OCI-LY7 (cell line): ENCODE measurements at regions not wholly inside any gene's neighbourhood (a gene's known extent, or its start where the extent isn't known, plus 50 kb on each side); places are given as distances from the start of the nearest gene placed in this dataset.

Experiments
- BruUV-seq: library from RNA; stranded (reverse); fragments of 400-500 nt; replicated peaks from 2 replicates; lab custom pipeline; 2021; lab: Mats Ljungman, UMichigan
- CTCF ChIA-PET: fragments of 300-600 bp; sonication (Branson Sonifier 250); formaldehyde crosslinking; loops from one replicate; lab custom pipeline; 2022; ENCODE audit warnings: antibody characterized with exemption; ENCODE audit not compliant: unreplicated experiment; lab: Charles Lee
- POLR2A ChIA-PET: fragments of 300-600 bp; sonication (Branson Sonifier 250); formaldehyde crosslinking; loops from one replicate; lab custom pipeline; 2022; ENCODE audit warnings: antibody characterized with exemption; lab: Charles Lee
- DNase-seq: peaks from one replicate; pipeline ENCODE4 v3.0.0-alpha.2; 2015; ENCODE audit warnings: low spot score
- H2AFZ ChIP-seq: fragments of 200-600 bp; sonication (generic), shearing (Covaris generic); 2 replicates; pipeline ENCODE4 v1.6.1; 2014; ENCODE audit warnings: mild to moderate bottlenecking, antibody characterized with exemption, low read length, moderate library complexity
- H3K27ac ChIP-seq: fragments of 200-600 bp; sonication (generic); 2 replicates; pipeline ENCODE4 v1.5.1; 2014; ENCODE audit warnings: mixed run types, low read depth, mild to moderate bottlenecking, moderate library complexity, low read length, inconsistent platforms; ENCODE audit not compliant: poor library complexity, severe bottlenecking
- H3K36me3 ChIP-seq: fragments of 200-600 bp; sonication (generic); 2 replicates; pipeline ENCODE4 v1.6.1; 2014; ENCODE audit warnings: mild to moderate bottlenecking, antibody characterized with exemption, low read length, moderate library complexity, mixed read lengths; ENCODE audit not compliant: insufficient read depth
- H3K4me1 ChIP-seq: fragments of 200-600 bp; sonication (generic); 2 replicates; pipeline ENCODE4 v1.5.1; 2014; ENCODE audit warnings: mild to moderate bottlenecking, low read length; ENCODE audit not compliant: insufficient read depth, poor library complexity, severe bottlenecking
- H3K4me2 ChIP-seq: fragments of 200-600 bp; sonication (generic); 2 replicates; pipeline ENCODE4 v1.6.1; 2014; ENCODE audit warnings: mild to moderate bottlenecking, low read length
- H3K4me3 ChIP-seq: fragments of 200-600 bp; sonication (generic); 2 replicates; pipeline ENCODE4 v1.5.1; 2014; ENCODE audit warnings: mild to moderate bottlenecking, low read depth, low read length; ENCODE audit not compliant: poor library complexity, severe bottlenecking
- H3K79me2 ChIP-seq: fragments of 200-600 bp; sonication (generic); 2 replicates; pipeline ENCODE4 v1.6.1; 2016; ENCODE audit warnings: low read depth, mild to moderate bottlenecking, low read length, moderate library complexity, mixed read lengths; ENCODE audit not compliant: insufficient read depth
- H3K9me2 ChIP-seq: fragments of 200-600 bp; sonication (generic); 2 replicates; pipeline ENCODE4 v1.6.1; 2016; ENCODE audit warnings: mild to moderate bottlenecking, low read length, mixed read lengths; ENCODE audit not compliant: insufficient read depth
- H3K9me3 ChIP-seq: fragments of 200-600 bp; sonication (generic); 2 replicates; pipeline ENCODE4 v1.6.1; 2014; ENCODE audit warnings: mild to moderate bottlenecking, mixed run types, low read length, mixed read lengths
- H4K20me1 ChIP-seq: fragments of 200-600 bp; sonication (generic); 2 replicates; pipeline ENCODE4 v1.6.1; 2014; ENCODE audit warnings: mild to moderate bottlenecking, antibody characterized with exemption, low read length, moderate library complexity, mixed read lengths; ENCODE audit not compliant: insufficient read depth
- EZH2phosphoT487 ChIP-seq: fragments of 200-600 bp; sonication (generic); IDR thresholded peaks from 2 replicates; pipeline ENCODE4 v1.6.1; 2018; ENCODE audit warnings: low read depth, borderline replicate concordance, mild to moderate bottlenecking, mixed run types, antibody characterized with exemption, low read length, moderate library complexity, mixed read lengths
- intact Hi-C: fragments of 100-400 bp; cut with micrococcal nuclease; formaldehyde crosslinking; loops from one replicate; pipeline ENCODE4 v1.10.0; 2022; ENCODE audit not compliant: unreplicated experiment
- TF ChIP-seq, protein P1 (sequence below): fragments of 200-600 bp; sonication (generic); conservative IDR thresholded peaks from 2 replicates; pipeline ENCODE4 v1.5.1; 2014; ENCODE audit warnings: mild to moderate bottlenecking, antibody characterized with exemption, low read length, moderate library complexity, mixed read lengths

DNA sequence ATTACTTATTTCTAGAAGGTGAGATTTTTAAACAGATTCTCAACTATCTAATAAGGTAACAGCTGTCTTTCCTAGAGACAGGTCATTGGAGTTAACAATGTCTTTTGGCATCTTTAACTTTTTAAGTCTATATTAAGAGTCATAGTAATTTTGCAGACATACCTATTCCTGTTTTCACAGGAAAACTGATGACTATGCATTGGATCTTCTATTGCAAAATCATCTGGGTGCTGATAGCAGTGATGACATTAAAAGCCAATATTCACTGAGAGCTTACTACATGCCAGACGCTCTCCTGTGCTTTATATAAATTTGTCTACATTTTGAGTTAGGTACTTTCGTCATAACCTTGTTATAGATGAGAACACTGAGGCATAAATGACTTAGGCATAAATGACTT lies 462.4 kb upstream of the MARCKS start:
- Histone ChIP-seq H3K4me3 (no peak overlapping the region), H3K36me3 (no peaks in the 10 kb centered on the region), H3K9me2 (no peaks in the 10 kb centered on the region), H3K27ac (no peak overlapping the region), H4K20me1 (no peaks in the 10 kb centered on the region), H3K4me1 (no peaks in the 10 kb centered on the region), H3K4me2 (no peak overlapping the region), H2AFZ (no peak overlapping the region), H3K9me3 (no peaks in the 10 kb centered on the region), H3K79me2 (no peaks in the 10 kb centered on the region)
- ChIA-PET POLR2A (no interaction called here), CTCF (no interaction called here)
- DNase-seq, result no peak
- intact Hi-C loops, result no loop called here
- no peak for TF ChIP-seq EZH2phosphoT487
- TF ChIP-seq, protein P1, sequence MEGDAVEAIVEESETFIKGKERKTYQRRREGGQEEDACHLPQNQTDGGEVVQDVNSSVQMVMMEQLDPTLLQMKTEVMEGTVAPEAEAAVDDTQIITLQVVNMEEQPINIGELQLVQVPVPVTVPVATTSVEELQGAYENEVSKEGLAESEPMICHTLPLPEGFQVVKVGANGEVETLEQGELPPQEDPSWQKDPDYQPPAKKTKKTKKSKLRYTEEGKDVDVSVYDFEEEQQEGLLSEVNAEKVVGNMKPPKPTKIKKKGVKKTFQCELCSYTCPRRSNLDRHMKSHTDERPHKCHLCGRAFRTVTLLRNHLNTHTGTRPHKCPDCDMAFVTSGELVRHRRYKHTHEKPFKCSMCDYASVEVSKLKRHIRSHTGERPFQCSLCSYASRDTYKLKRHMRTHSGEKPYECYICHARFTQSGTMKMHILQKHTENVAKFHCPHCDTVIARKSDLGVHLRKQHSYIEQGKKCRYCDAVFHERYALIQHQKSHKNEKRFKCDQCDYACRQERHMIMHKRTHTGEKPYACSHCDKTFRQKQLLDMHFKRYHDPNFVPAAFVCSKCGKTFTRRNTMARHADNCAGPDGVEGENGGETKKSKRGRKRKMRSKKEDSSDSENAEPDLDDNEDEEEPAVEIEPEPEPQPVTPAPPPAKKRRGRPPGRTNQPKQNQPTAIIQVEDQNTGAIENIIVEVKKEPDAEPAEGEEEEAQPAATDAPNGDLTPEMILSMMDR, result no peak
- BruUV-seq, result no TSS peak

DNA sequence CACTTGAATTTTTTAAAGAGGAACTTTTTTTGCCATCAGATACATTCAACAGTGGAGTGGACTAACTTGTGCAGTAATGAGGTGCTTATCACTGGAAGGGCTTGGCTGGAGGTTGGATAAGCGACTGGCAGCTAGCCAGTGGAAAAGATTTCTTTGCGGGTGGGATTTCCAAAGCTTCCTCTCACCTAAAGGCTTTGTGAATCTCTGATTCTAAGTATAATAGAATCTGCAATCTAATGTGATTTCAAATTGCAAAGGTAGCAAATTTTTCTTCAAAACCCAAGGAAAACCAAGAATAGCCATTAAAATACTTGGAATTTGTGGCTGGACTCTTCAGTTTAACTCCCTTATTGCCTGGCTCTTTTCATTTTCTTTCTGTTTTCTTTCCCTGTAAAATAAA lies 460.4 kb upstream of the MARCKS start:
- Histone ChIP-seq H3K4me1 (no peaks in the 10 kb centered on the region), H3K9me3 (no peaks in the 10 kb centered on the region), H4K20me1 (no peaks in the 10 kb centered on the region), H2AFZ (no peak overlapping the region), H3K4me2 (no peak overlapping the region), H3K36me3 (no peaks in the 10 kb centered on the region), H3K9me2 (no peaks in the 10 kb centered on the region), H3K79me2 (no peaks in the 10 kb centered on the region), H3K27ac (no peak overlapping the region), H3K4me3 (no peak overlapping the region)
- TF ChIP-seq, protein P1, result no peak
- TF ChIP-seq EZH2phosphoT487, result no peak
- DNase-seq, result no peak
- CTCF ChIA-PET, result no interaction called here
- POLR2A ChIA-PET, result interaction anchor here (0.7 kb wide), 2 partner anchors 371 to 922 kb away, joined by 3 to 4 read pairs; no protein-coding TSS in a partner anchor
- no TSS peak for BruUV-seq
- intact Hi-C loops, result no loop called here

DNA sequence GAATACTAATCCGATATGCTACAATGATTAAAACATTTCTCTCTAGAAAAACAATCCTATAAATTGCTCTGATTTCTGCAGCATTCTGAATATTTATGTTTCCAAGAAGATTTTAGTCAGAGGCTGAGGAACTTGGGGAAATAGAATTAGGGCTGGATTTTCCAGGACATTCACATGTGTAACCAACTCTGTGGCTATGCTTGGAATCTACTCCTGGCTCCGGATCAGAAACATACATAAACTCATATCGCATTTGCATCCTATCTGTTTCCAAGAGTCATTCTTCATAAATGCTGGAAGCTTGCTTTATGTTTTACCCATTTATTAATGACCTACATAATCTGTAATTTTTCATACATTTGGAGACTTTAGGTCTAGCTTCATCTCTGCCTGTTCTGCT lies 459.9 kb upstream of the MARCKS start:
- POLR2A ChIA-PET, result interaction anchor here (0.9 kb wide), 1 partner anchor 13 kb away, joined by 3 read pairs; no protein-coding TSS in a partner anchor
- no peak for DNase-seq
- CTCF ChIA-PET, result no interaction called here
- Histone ChIP-seq H3K4me1 (no peaks in the 10 kb centered on the region), H3K79me2 (no peaks in the 10 kb centered on the region), H3K4me2 (no peak overlapping the region), H3K4me3 (no peak overlapping the region), H3K9me2 (no peaks in the 10 kb centered on the region), H3K36me3 (no peaks in the 10 kb centered on the region), H3K9me3 (no peaks in the 10 kb centered on the region), H2AFZ (no peak overlapping the region), H3K27ac (no peak overlapping the region), H4K20me1 (no peaks in the 10 kb centered on the region)
- BruUV-seq, result no TSS peak
- TF ChIP-seq, protein P1, result no peak
- no peak for TF ChIP-seq EZH2phosphoT487
- intact Hi-C loops, result no loop called here
